ENCODE measurements at regions not wholly inside any gene's neighbourhood (a gene's known extent, or its start where the extent isn't known, plus 50 kb on each side); places are given as distances from the start of the nearest gene placed in this dataset.
A peak's percentile ranks its signal among the peaks of the same experiment; 100 is the strongest.

DNA sequence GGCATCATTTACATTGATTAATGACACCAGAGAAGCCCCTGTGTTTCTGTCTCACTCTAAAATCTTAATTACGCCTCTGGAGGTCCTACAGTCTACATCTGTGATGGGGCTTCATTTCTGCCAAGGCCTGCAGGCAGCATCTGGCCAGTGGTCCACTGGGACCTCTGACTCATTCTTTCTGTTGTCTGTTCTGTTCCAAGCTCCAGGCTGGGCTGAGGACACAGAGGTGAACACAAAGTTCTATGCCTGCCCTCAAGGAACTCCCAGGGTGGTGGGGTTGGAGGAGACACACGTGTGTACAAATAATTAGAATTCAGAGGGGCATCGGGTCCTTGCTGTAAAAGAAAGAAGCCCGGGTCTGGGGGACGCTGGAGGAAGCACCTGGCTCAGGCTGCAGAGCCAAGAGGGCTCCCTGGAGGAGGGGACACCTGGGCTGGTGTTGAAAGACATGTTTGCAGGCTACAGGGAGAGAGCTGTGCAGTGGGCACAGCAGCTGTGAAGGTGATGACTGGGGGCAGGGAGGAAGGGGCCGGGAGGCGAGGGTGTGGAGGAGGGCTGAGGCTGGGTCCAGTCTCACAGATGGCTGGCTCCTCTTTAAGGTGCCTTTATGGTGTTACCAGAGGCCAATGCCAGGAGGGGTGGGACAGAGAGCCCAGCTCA lies 103.3 kb upstream of the PRR23E start:
- DNase-seq (ENCODE audit: low read depth), result peak; percentile 61

DNA sequence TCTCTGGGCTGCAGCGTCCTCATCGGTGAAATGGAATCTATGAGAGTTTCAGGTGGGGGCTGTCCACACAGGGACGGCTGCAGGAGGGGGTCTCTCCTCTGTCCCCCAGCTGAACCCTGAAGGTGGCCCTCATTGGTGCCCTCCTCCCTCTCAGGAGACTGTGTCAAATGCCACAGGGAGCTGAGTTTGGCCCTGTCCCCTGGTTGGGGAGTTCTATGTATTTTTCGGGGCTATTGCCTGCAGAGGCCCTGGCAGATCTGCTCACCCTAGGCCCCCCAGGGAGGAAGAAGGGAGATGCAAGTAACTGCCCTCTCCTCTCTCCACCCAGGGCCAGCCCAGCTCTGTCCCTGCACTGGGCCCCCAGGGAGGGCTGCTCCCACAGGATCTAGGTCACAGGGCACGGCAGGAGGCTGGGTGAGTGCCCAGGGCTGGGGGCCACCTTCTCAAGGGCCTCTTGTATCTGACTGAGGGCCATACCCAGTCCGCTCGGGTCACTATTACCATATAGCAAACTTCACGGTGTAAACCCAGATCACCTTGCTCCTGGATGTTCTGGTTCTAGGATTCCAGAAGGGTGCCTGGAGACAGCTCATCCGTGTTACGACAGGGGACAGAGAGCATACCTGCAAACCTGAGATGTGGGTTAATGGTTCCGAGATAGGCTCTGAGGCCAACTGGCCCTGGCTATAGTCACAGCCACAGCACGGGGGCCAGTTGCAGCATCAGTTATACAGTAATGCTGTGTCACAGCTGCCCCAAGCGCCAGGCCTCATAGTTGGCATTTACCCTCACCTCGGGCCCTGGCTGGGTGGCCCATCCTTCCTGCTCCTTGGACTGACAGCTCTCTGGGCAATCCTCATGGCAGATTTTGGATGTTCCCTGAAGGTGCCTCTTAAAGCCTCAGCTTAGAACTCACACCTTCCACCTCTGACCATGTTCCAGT lies 102.4 kb upstream of the PRR23E start:
- DNase-seq (ENCODE audit: low read depth), result no peak

DNA sequence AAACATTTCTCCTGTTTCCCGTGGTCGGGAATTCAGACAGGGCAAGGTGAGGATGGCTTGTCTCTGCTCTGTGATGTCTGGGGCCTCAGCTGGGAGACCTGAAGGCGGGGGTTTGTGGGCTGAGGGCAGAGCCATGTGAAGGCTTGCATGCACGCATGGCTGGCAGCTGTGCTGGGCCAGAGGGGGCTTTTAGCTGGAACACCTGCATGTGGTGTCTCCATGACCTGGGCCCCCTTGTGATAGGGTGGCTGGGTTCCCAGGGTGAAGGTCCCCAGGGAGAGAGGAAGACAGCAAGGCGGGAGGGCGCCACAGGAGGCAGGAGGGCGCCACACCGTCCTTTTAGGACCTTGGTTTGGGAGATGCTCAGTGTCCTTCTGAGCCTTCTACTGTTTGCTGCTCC lies 101.6 kb upstream of the PRR23E start:
- no peak for DNase-seq (ENCODE audit: low read depth)

DNA sequence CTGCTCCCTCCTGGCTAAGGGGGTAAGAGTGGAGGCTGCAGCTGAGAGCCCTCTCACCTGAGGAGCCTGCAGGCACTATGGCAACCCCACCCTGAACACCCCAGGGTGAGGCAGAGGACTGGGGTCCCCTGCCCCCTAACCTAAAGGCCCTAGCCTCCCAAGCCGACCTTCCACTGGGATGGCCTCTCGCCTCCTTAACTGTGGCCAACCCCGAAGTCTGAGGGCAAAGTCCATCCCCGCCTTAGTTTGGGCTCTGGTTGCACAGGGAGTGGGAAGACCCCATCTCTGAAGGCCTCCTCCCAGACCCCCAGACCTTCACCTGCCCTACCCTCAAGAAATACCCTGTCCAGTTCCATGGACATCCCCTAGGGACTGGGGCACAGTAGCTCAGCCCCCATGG lies 100.6 kb upstream of the PRR23E start:
- DNase-seq (ENCODE audit: low read depth), result no peak

DNA sequence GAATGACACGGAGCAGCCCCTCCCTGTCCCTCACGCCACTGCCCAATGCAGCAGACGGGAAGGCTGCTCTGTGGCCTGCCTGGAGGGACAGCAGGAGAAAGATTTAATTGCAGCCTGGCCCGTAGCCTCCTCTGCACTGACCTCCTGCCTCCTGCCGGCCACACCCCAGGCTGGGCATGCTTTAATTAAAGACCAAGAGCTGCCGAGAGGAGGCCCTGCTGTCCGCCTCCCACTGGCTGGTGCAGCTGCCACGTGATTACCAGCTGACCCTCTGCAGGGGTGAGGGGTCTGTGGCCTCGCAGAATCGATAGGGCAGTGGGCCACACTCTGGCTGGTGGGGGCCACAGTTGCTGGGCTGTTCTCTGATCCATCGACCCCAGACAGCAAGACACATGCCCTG lies 100.2 kb upstream of the PRR23E start:
- no peak for DNase-seq (ENCODE audit: low read depth)

DNA sequence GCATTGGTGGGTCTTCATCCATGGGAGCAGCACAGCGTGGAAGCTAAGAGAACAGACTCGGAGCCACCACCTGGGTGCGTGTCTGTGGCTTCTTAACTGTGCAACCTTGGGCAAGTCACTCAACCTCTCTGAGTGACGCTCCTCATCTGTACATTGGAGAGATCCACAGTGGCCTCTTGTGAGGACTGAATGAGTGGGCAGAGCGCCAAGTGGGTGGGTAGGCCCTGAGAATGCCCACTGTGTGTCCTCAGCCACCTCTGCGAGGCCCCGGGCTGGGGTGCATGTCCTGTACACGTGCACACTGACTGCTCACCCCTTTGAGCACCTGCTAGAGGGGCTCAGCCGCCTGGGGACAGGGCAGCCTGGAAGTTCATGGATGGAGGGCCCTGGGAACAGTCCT lies 99.6 kb upstream of the PRR23E start:
- no peak for DNase-seq (ENCODE audit: low read depth)

DNA sequence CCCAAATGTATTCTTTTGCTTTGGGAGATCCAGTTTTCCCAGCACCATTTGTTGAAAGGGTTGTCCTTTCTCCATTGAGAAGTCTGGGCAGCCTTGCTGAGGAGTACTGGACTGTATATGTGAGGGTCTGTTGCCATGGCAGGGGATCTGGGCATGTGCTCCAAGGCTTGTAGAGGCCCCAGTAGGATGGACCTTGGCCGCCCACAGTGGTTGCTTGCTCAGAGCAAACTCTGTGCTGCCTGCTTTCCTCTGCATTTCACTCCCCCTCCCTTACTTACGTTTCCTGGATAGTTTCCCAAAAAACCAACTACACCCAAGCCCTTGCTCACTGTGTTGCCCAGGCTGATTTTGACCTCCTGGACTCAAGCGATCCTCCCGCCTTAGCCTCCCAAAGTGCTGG lies 97.2 kb upstream of the PRR23E start:
- DNase-seq (ENCODE audit: low read depth), result no peak

DNA sequence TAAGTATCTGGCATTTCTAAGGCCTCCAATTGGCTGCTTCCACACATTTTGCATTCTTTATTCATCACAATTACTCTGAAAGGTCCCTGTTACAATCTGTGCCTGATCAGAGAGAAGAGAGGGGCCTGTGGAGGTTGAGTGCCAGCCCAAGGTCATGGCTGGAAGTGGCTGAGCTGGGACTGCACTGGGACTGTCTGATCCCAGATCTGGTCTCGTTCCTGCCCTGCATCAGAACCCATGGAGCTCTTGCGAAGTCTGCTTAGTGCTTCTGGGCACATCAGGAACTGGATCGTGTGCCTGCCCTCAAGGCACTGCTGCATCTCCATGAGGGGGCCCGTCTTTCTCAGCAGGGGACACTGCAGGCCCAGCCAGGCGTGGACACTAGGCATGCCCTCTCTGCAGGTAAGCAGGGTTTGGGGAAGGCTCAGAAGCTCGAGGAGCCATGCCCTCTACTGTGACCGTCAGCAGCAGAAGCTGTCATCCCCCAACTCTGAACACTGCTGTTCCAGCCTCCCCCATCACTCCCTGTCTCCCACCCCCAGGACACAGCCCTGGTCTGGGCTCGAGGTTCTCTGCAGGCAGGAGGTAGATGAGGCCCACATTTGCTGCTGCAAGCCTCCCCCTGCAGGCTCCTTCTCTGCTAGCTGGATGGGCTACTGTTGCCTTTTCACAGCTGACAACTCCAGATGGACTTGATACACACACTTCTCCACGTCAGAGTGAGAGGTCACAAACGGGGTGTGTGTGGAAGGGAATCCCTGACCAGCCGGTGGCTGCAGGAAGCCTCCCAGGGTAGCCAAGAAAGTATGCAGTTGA lies 96.5 kb upstream of the PRR23E start:
- DNase-seq (ENCODE audit: low read depth), result no peak

DNA sequence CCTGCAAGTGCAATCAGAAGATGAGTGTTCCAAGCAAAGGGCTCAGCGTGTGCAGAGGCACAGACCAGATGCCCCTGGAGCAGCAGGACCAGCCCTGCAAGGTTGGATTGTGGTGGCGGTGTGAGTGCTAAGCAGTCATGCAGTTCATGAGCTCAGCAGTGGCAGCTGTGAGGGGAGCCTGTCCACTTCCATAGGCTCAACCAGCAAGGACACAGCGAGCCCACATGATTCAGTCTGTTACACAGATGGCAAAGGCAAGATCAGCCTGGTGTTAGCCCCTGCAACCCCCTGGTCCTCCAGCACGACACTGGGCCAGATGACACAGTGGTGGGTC lies 95.9 kb upstream of the PRR23E start:
- DNase-seq (ENCODE audit: low read depth), result no peak

DNA sequence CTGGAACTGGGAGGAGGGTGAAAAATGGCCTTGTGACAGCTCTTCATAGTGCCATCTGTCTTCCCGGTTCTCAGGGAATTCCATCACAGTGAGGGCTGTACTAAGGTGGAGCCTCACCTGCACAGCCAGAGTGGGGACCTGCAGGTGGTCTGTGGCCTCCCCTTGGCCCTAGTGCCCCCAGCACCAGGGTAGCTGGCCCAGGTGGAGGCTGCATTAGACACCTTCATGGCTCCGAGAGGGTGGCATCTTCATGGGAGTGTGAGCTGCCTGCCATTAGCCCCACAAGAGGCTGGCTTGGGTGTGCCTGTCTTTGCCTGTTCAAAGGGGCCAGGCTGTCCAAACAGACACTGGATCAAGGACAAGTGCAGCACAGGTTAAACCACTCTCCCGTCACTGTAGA lies 95.5 kb upstream of the PRR23E start:
- DNase-seq (ENCODE audit: low read depth), result no peak

DNA sequence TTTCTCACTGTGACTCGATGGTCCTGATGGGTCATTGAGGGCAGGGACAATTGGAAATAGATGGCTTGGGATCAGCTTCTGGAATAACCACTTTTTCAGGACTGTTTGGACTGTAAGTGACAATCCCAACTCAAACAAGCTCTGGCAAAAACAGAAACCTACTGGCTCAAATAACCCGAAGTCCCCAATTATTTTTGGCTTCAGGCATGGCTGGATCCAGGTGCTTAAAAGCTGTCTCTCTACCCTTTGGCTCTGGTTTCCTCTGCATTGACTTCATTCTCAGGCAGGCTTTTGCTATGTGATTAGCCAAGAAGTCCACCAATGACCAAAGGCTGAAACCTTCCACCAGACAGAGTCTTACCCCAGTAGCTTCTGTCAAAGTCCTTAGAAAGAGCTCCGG lies 92.9 kb upstream of the PRR23E start:
- no peak for DNase-seq (ENCODE audit: low read depth)

DNA sequence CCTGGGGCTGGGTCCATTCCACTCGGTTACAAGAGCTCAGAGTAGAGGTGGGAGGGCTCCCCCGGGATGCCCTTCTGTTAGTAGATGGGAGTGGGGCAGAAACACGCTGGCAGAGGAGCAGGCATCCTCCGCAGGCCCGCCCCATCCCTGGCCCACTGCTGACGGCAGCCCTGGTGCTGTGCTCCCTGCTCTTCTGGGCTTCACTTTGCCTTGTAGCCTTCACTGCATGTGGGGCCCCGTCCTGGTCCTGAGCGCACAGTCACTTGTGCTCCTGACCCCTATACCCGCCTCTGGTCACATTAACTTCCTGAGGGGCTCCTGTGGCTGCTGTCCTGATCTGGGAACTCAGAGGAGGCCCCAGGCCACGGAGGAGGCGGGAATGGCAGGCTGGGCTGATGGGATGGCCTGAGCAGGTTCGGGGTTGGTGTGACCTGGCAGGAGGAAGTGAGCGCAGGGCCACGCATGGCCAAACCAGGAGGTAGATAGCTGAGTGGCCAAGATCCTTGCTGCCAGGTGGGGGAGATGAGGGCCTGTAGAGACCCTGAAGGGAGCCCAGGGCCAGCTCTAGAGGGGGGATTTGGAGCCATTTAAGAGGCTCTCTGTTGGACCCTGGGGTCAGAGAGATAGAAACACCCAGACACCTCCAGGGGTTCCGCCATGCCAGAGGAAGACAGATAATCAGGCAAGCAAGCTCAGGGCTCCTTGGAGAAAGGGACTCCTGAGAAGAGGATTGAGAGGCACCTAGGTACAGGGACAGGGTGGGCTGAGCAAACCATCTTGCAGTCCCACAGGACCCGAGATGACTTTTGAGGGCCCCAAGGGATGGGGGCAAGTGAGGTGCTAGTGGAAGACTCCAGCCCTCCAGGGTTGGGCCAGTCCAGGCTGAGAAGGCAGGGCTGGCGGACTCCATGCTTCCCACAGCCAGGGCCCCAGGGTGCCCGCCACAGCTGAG lies 92.2 kb upstream of the PRR23E start:
- no peak for DNase-seq (ENCODE audit: low read depth)

DNA sequence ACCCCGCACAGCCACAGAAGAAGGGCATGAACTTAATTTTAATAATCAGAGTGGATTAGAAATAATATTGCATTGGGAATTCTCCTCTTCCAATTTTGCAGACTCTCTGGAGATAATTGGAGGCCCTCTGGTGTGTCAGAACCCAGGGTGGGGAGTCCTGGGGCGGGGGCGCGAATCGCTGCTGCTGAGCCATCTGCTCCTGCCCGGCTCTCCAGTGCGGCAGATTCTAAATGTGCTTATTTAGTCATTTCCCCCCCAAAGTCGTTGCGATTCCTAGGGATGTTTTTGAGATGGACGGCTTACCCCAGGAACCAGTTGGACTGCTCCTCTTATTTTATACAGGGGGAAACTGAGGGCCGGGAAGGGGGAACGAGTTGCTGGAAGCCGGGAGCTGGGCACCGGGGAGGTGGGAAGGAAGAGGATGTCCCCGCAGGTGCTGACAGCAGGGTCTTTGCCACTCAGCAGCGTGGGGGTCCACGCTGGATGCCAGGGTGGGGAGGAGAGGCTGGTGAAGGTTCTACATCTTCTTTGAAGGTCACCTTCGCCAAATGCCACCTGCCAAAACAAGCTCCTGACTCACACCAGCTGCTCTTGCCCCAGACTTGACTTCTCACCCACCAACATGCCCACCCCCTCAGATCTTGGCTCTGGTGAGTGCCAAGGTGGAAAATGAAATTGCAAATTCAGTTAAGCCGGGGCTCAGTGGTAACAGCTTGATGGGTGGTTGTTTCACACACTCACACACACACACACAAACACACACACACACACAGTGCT lies 91.3 kb upstream of the PRR23E start:
- no peak for DNase-seq (ENCODE audit: low read depth)

DNA sequence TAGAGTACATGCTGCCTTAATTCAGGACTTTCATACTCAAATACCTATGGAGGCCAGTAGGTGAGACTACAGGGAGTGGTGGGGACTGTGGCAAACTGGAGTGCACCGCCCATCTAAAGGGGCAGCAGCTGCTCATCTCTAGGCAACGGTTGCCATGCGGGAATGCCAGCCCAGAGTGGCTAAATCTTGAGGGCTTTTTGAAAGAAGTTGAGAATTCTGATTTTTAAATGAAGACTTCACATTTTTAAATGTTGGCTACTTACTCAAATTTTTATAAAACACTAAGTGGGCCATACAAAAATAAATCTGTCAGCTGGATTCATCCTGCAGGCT lies 90.8 kb upstream of the PRR23E start:
- DNase-seq (ENCODE audit: low read depth), result no peak

DNA sequence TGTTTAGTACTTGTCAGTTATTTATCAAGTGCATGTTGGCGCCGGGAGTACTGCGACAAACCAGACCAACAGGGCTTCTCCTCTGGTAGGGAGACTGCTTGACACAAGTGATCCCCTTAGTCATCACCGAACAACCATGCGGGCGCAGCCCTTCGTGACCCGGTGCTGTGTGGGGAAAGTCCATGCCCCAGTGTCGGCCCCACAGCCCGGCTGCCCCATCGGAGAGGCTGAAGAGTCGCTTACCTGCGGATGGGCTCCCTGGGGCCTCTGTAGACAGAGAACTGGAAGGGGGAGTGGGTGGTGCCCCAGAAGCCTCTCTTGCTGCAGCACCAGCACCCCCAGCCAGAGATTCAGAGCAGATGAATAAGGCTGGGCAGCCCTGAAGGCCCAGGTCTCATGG lies 90.3 kb upstream of the PRR23E start:
- DNase-seq (ENCODE audit: low read depth), result no peak

DNA sequence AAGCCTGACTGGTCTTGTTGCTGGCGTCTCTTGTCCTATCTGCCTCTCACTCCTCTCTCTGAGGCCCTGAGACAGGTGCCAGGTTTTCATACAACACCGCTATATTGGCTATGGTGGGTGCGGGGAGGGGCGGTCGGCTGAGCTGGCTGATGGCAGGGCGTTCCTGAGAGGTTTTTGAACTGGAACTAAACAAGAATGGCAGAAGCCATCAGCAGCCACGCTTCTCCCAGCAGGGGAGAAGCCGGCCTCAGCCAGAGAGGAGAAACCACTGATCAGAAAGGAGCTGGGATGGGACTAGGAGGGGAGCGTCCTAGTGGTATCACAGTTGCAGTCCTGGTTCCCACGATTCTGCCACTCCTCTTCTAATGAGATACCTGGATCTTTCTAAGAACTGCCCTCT lies 89.9 kb upstream of the PRR23E start:
- no peak for DNase-seq (ENCODE audit: low read depth)

DNA sequence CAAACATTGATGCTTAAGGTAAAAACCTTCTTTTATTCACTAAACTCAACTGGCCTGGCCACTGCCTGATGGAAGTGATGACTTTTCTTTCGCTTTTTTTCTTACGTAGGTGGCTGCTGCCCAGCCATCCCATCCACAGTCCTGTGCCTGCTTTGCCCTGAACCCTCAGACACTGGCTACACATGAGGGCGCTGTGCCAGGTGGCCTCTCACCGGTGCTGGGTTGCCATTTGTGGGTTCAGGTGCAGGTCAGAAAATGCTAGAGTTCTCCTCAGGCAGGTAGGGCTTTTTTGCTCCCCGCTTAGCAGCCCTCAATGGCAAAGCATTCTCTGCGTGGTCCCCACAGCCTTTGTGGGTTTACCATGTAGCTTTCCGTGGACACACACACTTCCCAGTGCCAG lies 88.3 kb upstream of the PRR23E start:
- no peak for DNase-seq (ENCODE audit: low read depth)

DNA sequence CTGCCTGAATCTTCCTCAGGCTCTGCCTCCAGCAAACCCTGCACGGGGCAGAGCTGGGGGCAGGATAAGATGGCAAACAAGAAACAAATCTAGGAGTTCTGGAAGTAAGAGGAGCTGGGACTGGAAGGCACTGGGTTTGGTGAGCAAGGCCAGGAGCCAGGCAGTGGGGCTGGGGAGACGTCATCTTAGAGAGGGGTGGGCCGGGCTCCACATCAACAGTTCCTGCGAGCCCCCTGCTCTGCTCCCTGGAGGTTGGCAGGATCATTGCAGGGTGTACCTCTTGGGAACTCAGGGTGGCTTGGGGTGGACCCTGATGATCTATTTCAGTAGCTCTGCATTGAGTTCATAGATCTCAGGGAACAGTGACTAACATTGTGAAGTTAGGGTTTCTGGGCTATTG lies 87.3 kb upstream of the PRR23E start:
- no peak for DNase-seq (ENCODE audit: low read depth)

DNA sequence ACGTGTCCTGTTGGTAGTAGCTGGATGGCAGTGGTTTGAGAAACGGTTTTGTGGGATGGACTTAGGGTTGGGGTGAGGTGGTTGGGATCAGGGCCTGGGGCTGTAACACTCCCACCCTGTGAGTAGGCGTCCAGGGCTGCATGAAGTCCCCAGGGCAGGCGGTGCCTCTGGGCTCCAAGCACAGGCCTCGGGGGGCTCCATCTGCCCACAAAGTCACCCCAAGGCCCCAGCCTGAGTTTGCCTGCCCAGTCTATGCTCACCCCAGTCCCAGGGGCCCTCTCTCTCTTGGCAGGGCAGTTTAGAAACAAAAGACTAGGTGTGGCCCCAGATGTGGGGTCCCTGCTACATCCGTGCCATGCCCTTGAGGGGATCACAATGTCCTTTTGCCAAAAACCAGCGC lies 86.9 kb upstream of the PRR23E start:
- DNase-seq (ENCODE audit: low read depth), result no peak

DNA sequence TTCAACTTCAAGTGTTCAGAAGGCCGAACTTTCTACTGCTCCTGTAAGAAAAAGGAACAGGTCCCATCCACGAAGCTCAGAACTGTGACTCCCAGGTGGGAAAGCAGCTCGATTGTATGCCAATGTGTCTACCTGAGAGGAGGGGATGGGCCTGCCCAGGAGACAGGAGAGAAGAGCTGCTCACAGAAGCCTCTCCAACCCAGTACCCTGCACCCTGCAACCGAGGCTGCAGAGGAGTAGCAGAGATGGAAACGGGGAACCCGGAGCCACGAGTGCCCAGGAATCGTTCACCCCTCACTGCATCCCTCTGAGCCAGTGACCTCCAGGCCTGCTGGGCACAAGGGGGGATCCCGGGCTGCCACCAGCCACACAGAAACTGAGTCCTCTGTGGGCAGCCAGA lies 86.5 kb upstream of the PRR23E start:
- no peak for DNase-seq (ENCODE audit: low read depth)

DNA sequence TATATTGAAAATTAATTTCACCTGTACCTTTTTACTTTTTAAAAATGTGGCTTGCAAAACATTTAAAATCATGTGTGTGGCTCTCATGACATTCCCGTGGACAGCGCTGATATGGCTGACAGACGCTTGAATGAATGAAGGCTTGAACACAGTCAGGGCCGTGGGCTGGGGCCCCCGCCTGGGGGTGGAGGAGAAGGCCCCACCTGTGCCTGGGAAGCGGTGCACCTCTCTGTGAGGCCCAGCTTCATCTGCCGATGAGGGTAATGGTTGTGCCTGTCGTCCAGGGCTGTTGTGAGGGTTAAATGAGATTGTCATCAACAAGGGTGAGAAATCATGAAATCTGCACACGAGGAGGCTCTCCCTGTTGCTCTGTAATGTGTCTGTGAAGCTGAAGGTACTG lies 85.9 kb upstream of the PRR23E start:
- no peak for DNase-seq (ENCODE audit: low read depth)

Data from LHCN-M2 (cell line).